Smooth muscle cell (in vitro differentiated cells): ENCODE measurements at regions not wholly inside any gene's neighbourhood (a gene's known extent, or its start where the extent isn't known, plus 50 kb on each side); places are given as distances from the start of the nearest gene placed in this dataset.

Experiments used
- DNase-seq: peaks from one replicate; lab custom pipeline; 2025; ENCODE audit not compliant: unreplicated experiment; lab: John Stamatoyannopoulos, UW
- H2AFZ ChIP-seq: fragments of 200-600 bp; sonication (generic); 2 replicates; pipeline ENCODE4 v1.6.0; 2016; ENCODE audit warnings: antibody characterized with exemption, low read depth, mild to moderate bottlenecking
- H3F3A ChIP-seq: fragments of 200-600 bp; sonication (generic); 2 replicates; pipeline ENCODE4 v1.6.0; 2017; ENCODE audit warnings: antibody characterized with exemption, low read depth
- H3K27ac ChIP-seq: fragments of 200-600 bp; sonication (generic); 2 replicates; pipeline ENCODE4 v1.5.1; 2016; ENCODE audit warnings: low read depth, mild to moderate bottlenecking
- H3K27me3 ChIP-seq: fragments of 200-600 bp; sonication (generic); 2 replicates; pipeline ENCODE4 v1.6.1; 2016; ENCODE audit warnings: low read depth, mild to moderate bottlenecking
- H3K36me3 ChIP-seq: fragments of 200-600 bp; sonication (generic); 2 replicates; pipeline ENCODE4 v1.5.1; 2016; ENCODE audit warnings: low read depth
- H3K4me1 ChIP-seq: fragments of 200-600 bp; sonication (generic); 2 replicates; pipeline ENCODE4 v1.5.1; 2016; ENCODE audit warnings: low read depth
- H3K4me2 ChIP-seq: fragments of 200-600 bp; sonication (generic); 2 replicates; pipeline ENCODE4 v1.6.0; 2016; ENCODE audit warnings: mild to moderate bottlenecking
- H3K4me3 ChIP-seq: fragments of 200-600 bp; sonication (generic); 2 replicates; pipeline ENCODE4 v1.5.1; 2016; ENCODE audit warnings: mild to moderate bottlenecking
- H3K79me2 ChIP-seq: fragments of 200-600 bp; sonication (generic); 2 replicates; pipeline ENCODE4 v1.6.0; 2016; ENCODE audit warnings: low read depth, mild to moderate bottlenecking
- H3K9ac ChIP-seq: fragments of 200-600 bp; sonication (generic); 2 replicates; pipeline ENCODE4 v1.6.0; 2016; ENCODE audit warnings: low read depth
- H3K9me3 ChIP-seq: fragments of 200-600 bp; sonication (generic); replicated peaks from 2 replicates; pipeline ENCODE4 v1.5.1; 2016; ENCODE audit warnings: low read depth
- H4K20me1 ChIP-seq: fragments of 200-600 bp; sonication (generic); 2 replicates; pipeline ENCODE4 v1.6.0; 2016; ENCODE audit warnings: low read depth
- WGBS: methylation state at CpG from one replicate; pipeline ENCODE4 v1.1.7; 2016; ENCODE audit warnings: low lambda C conversion rate; 5-methylcytosine and 5-hydroxymethylcytosine counted together
- TF ChIP-seq, protein P1 (sequence below): fragments of 200-600 bp; sonication (generic); IDR thresholded peaks from 2 replicates; pipeline ENCODE4 v1.5.1; 2017; ENCODE audit warnings: borderline replicate concordance, mild to moderate bottlenecking, antibody characterized with exemption; ENCODE audit not compliant: insufficient read depth, poor library complexity, severe bottlenecking

DNA sequence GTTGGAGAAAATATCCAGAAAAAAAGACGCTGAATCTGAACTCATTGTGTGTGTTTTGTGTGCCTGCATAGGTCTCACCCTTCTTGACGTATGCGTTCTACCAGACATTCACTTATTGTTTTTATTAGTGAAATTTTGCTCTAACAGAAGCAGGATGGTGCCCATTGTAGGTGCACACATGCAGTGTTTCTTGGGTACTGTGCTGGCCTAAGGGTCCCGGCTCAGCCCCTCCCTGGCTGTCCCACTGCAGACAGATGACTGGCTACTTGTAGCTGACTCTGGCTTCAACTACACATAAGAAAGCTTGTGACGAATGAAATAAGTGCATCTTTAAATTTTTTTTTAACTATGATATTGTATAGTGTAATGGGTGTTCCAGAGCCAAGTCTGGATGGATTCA, 227.0 kb downstream of the CBLN1 start:
- Histone ChIP-seq H3K4me2 (no peak overlapping the region), H3F3A (no peaks in the 10 kb centered on the region), H3K4me3 (no peak overlapping the region), H3K9ac (no peak overlapping the region), H3K79me2 (no peaks in the 10 kb centered on the region), H4K20me1 (no peaks in the 10 kb centered on the region), H3K9me3 (no peaks in the 10 kb centered on the region), H2AFZ (no peak overlapping the region), H3K36me3 (no peaks in the 10 kb centered on the region), H3K4me1 (peaks cover 5% of the 10 kb centered on the region), H3K27ac (no peak overlapping the region), H3K27me3 (no peaks in the 10 kb centered on the region)
- 94% methylated on average over 5 of the region's 5 CpGs for WGBS
- TF ChIP-seq, protein P1, sequence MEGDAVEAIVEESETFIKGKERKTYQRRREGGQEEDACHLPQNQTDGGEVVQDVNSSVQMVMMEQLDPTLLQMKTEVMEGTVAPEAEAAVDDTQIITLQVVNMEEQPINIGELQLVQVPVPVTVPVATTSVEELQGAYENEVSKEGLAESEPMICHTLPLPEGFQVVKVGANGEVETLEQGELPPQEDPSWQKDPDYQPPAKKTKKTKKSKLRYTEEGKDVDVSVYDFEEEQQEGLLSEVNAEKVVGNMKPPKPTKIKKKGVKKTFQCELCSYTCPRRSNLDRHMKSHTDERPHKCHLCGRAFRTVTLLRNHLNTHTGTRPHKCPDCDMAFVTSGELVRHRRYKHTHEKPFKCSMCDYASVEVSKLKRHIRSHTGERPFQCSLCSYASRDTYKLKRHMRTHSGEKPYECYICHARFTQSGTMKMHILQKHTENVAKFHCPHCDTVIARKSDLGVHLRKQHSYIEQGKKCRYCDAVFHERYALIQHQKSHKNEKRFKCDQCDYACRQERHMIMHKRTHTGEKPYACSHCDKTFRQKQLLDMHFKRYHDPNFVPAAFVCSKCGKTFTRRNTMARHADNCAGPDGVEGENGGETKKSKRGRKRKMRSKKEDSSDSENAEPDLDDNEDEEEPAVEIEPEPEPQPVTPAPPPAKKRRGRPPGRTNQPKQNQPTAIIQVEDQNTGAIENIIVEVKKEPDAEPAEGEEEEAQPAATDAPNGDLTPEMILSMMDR = no peak
- DNase-seq = no peak

DNA sequence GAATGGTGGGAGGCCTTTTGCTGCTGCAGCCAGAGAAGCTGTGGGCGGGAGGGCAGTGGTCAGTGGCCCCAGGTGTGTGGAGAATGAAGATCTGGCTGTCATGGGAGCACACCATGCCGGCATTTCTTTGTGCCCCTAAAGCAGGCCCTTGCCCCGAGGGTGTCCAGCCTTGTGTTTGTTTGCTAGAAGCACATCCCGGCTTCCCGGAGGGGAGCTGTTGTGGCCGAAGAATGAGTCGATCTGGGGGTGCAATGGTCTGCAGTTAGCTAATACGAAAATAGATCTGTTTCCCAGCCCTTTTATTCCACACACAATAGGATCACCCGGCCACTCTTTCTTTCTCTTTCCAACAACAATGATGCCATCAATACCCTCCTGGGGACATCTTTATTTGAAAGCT, 228.8 kb downstream of the CBLN1 start:
- no peaks in the 10 kb centered on the region for H3F3A ChIP-seq
- H4K20me1 ChIP-seq = no peaks in the 10 kb centered on the region
- TF ChIP-seq, protein P1 = no peak
- H3K4me2 ChIP-seq = no peak overlapping the region
- no peaks in the 10 kb centered on the region for H3K9me3 ChIP-seq
- H3K9ac ChIP-seq = no peak overlapping the region
- no peaks in the 10 kb centered on the region for H3K36me3 ChIP-seq
- H3K27me3 ChIP-seq = no peaks in the 10 kb centered on the region
- H3K79me2 ChIP-seq = no peaks in the 10 kb centered on the region
- no peak overlapping the region for H3K4me3 ChIP-seq
- H2AFZ ChIP-seq = no peak overlapping the region
- H3K4me1 ChIP-seq = peaks cover 5% of the 10 kb centered on the region
- no peak for DNase-seq
- H3K27ac ChIP-seq = no peak overlapping the region
- WGBS = 83% methylated on average over 9 of the region's 9 CpGs

DNA sequence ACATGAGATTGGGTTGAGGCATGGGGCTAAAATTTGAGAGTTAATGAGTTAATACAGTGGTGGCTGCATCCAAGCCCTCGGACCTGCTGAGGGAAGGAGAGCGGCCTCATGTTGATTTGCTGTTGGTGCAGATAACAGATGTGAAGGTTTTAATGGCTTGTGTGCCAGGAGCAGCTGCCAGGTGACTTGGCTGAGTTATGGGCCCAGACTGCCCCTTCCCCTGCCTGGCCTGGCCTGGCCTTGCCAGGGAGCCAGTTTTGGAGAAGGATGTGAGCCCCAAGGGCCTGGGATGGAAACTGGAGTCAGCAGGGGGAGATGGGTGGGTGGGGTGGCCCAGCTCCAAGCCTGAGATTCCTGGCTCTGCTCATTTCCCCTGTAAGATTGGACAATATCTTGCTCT, 230.1 kb downstream of the CBLN1 start:
- DNase-seq = no peak
- no peak overlapping the region for H2AFZ ChIP-seq
- no peak overlapping the region for H3K4me3 ChIP-seq
- no peaks in the 10 kb centered on the region for H3K36me3 ChIP-seq
- H3K9ac ChIP-seq = no peak overlapping the region
- WGBS = 96% methylated on average over 2 of the region's 2 CpGs
- H3F3A ChIP-seq = no peaks in the 10 kb centered on the region
- no peaks in the 10 kb centered on the region for H3K79me2 ChIP-seq
- H3K4me1 ChIP-seq = peaks cover 5% of the 10 kb centered on the region
- no peaks in the 10 kb centered on the region for H3K9me3 ChIP-seq
- no peak overlapping the region for H3K27ac ChIP-seq
- no peaks in the 10 kb centered on the region for H3K27me3 ChIP-seq
- TF ChIP-seq, protein P1 = no peak
- H3K4me2 ChIP-seq = no peak overlapping the region
- no peaks in the 10 kb centered on the region for H4K20me1 ChIP-seq

DNA sequence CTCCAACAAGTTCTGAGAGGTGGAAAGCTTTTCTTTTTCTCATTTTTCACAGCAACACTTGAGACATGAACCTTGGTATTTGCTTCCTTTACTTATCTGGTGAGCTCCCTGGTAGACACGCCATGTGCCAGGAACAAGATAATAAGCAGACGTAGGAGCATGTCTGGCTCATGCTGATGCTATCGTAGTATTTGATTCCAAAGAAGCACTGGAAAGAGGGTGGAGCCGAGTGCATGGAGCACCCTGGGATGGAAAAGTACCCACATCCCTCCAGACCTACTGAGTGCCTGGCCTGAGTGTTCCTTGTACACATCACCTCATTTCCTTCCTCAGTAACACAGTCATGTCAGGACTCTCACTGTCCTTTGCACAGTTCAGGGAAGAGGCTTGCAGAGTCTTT, 231.0 kb downstream of the CBLN1 start:
- Histone ChIP-seq H3F3A (no peaks in the 10 kb centered on the region), H3K4me1 (no peaks in the 10 kb centered on the region), H3K27me3 (no peaks in the 10 kb centered on the region), H3K79me2 (no peaks in the 10 kb centered on the region), H4K20me1 (no peaks in the 10 kb centered on the region), H3K4me3 (no peak overlapping the region), H3K4me2 (no peak overlapping the region), H2AFZ (no peak overlapping the region), H3K9me3 (no peaks in the 10 kb centered on the region), H3K27ac (no peak overlapping the region), H3K9ac (no peak overlapping the region), H3K36me3 (no peaks in the 10 kb centered on the region)
- TF ChIP-seq, protein P1 = no peak
- DNase-seq = no peak
- WGBS = 35% methylated on average over 4 of the region's 4 CpGs
